Ectodermal cell (in vitro differentiated cells): ENCODE measurements at regions not wholly inside any gene's neighbourhood (a gene's known extent, or its start where the extent isn't known, plus 50 kb on each side); places are given as distances from the start of the nearest gene placed in this dataset.

Experiments used
- H3K27ac ChIP-seq: 2 replicates; pipeline ENCODE4 v1.7.0; 2013; ENCODE audit warnings: mild to moderate bottlenecking, low read depth, low read length; ENCODE audit not compliant: insufficient read depth, poor library complexity, severe bottlenecking
- H3K27me3 ChIP-seq: 2 replicates; pipeline ENCODE4 v1.7.0; 2013; ENCODE audit warnings: mild to moderate bottlenecking, low read length; ENCODE audit not compliant: insufficient read depth, control insufficient read depth, poor library complexity, severe bottlenecking
- H3K36me3 ChIP-seq: one replicate; pipeline ENCODE4 v1.7.0; 2013; ENCODE audit warnings: low read length; ENCODE audit not compliant: control insufficient read depth, insufficient read depth
- H3K4me1 ChIP-seq: one replicate; pipeline ENCODE4 v1.7.0; 2013; ENCODE audit warnings: low read length; ENCODE audit not compliant: control insufficient read depth, insufficient read depth
- H3K4me3 ChIP-seq: 2 replicates; pipeline ENCODE4 v1.7.0; 2013; ENCODE audit warnings: low read depth, low read length, control low read depth; ENCODE audit not compliant: insufficient read depth
- H3K9me3 ChIP-seq: 2 replicates; pipeline ENCODE4 v1.7.0; 2013; ENCODE audit warnings: mild to moderate bottlenecking, low read length, moderate library complexity; ENCODE audit not compliant: control insufficient read depth
- WGBS, 2 experiments: methylation state at CpG; one replicate each; pipeline ENCODE4 v1.1.7; 2013; ENCODE audit warnings: missing lambda C conversion rate in 2 of 2; 5-methylcytosine and 5-hydroxymethylcytosine counted together

DNA sequence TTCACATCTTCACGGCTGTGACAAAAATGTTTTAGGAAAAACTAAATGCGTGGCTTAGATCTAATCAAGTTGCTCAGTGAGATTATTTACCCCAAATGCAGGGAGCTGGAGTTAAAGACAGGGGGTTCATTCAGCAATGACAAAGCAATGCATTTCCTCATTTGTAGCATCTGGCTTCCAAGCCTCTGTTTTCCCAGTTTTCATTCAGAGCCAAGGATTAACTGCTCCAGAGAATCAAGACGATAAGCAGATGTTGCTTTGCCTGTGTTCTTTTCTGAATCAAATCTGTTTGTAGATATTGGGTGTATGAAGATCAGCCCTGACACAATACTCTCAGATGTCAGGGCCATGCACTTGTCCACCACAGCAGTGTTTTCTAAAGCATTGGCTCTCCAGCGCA is 147.4 kb upstream of the SIX2 start:
- Histone ChIP-seq H3K27ac (no peak overlapping the region), H3K36me3 (no peaks in the 10 kb centered on the region), H3K4me3 (no peak overlapping the region), H3K27me3 (no peaks in the 10 kb centered on the region), H3K9me3 (no peaks in the 10 kb centered on the region), H3K4me1 (no peaks in the 10 kb centered on the region)
- 80 to 82% methylated on average over 4 of the region's 4 CpGs for WGBS, 2 experiments

DNA sequence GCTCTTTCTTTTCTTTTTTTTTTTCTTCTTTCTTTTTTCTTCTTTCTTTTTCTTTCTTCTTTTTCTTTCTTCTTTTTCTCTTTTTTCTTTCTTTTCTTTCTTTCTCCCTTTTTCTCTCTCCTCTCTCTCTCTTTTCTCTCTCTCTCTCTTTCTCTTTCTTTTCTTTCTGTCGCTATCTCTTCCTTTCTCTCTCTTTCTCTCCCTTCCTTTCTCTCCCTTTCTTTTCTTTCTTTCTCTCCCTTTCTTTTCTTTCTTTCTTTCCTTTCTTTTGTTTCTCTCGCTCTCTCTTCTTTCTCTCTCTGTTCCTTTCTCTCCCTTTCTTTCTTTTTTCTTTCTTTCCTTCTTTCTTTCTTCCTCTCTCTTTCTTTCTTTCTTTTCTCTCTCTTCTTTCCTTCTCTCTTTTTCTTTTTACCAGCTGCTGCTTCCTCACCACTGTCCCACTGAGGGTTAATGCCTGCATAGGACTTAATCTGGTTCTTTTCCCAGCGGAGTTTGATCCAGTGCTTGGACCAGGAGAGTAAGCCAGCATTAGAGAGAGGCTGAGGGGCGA is 145.4 kb upstream of the SIX2 start:
- 88 to 89% methylated on average over 4 of the region's 4 CpGs for WGBS, 2 experiments
- Histone ChIP-seq H3K4me3 (no peak overlapping the region), H3K9me3 (no peaks in the 10 kb centered on the region), H3K27ac (no peak overlapping the region), H3K36me3 (no peaks in the 10 kb centered on the region), H3K27me3 (no peaks in the 10 kb centered on the region), H3K4me1 (no peaks in the 10 kb centered on the region)

DNA sequence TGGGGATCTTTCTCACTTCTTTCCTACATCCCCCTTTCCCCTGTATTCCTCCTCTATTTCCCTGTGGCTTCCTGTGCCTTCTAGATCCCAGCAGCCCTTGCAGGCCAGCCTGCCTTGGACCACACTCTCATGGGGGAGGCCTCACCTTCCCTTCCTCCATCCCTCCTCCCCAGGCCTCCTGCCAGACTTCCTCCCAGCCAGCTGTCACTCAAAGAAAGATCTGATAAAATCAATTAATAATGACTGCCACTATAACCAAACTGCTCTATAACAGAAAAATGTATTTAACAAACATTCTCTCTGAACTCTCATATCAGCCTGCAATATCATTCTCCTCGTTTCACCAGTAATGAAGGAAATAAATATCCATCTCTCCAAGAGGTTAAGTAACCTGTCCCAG is 144.9 kb upstream of the SIX2 start:
- no peak overlapping the region for H3K27ac ChIP-seq
- no peaks in the 10 kb centered on the region for H3K9me3 ChIP-seq
- no peaks in the 10 kb centered on the region for H3K36me3 ChIP-seq
- H3K4me1 ChIP-seq = no peaks in the 10 kb centered on the region
- 88 to 94% methylated on average over 1 of the region's 1 CpG for WGBS, 2 experiments
- H3K27me3 ChIP-seq = no peaks in the 10 kb centered on the region
- H3K4me3 ChIP-seq = no peak overlapping the region

DNA sequence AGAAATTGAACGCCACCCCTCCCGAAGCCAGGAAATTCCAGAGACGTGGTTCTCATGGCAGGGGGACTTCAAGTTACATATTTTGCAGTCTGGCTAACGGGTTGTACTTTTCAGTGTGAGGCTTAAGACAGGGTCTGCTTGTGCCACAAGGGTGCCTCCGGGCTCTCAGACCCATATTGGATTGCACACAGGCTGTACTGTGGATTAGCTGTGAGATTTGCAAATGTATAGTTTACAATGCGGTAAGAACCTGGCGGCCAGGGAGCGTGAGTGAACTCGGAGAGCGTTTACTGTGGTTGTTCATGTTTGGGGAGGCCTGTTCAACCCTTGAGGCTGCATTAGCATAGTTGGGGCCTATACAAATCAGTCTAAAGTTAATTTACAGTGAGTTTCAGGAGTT is 143.9 kb upstream of the SIX2 start:
- no peaks in the 10 kb centered on the region for H3K9me3 ChIP-seq
- WGBS, 2 experiments = 90 to 93% methylated on average over 10 of the region's 10 CpGs
- H3K27ac ChIP-seq = no peak overlapping the region
- H3K36me3 ChIP-seq = no peaks in the 10 kb centered on the region
- H3K4me3 ChIP-seq = no peak overlapping the region
- H3K4me1 ChIP-seq = no peaks in the 10 kb centered on the region
- no peaks in the 10 kb centered on the region for H3K27me3 ChIP-seq

DNA sequence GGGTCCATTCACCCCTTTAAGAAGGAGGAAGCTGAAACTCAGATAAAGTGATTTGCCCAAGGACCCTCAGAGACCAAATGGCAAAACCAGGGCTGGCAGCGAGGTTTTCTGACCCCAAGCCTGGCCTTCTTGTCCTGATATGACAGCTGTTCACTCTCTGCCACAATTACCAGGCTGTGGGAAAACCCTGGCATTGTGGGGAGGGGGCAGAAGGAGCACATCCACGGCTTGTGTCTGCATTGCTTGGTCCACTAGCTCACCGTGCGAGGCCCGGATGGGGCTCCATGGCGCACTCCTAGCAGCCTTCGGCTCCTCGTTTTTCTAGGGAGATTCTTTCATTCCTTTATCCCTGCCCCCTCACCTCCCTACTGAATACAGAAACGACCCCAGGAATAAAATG is 143.4 kb upstream of the SIX2 start:
- H3K27ac ChIP-seq = no peak overlapping the region
- no peaks in the 10 kb centered on the region for H3K9me3 ChIP-seq
- 87% methylated on average over 9 of the region's 9 CpGs for WGBS, 2 experiments
- no peaks in the 10 kb centered on the region for H3K36me3 ChIP-seq
- H3K4me3 ChIP-seq = no peak overlapping the region
- no peaks in the 10 kb centered on the region for H3K4me1 ChIP-seq
- H3K27me3 ChIP-seq = no peaks in the 10 kb centered on the region

DNA sequence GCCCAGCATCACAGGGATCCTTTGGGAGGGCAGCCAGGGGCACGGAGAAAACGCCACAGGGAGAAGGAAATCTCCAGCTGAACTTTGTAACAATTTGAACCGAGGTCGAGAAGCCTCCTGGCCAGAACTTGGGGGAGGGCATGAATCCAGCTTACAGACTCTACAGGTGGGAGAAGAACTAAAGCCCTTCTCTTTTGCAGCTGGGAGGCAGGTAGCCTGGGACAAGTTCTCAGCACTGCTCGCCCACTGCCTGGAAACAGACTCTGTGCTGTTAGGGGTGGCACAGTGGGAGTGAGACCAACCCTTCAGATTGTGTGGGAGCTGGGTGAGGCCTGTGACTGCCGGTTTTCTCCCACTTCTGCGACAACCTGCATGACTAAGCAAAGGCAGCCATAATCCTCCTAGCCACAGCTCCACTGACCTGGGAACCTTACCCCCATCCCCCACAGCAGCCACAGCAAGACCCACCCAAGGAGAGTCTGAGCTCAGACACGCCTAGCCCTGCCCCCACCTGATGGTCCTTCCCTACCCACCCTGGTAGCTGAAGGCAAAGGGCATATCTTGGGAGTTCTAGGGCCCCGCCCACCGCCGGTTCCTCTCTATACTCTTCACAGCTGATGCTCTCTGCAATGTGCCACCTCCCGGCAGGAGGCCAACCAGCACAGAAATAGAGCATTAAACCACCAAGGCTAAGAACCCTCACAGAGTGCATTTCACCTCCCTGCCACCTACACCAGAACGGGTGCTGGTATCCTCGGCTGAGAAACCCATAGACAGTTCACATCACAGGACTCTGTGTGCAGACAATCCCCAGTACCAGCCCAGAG is 136.0 kb upstream of the SIX2 start:
- Histone ChIP-seq H3K4me1 (peaks cover 4% of the 10 kb centered on the region), H3K9me3 (no peaks in the 10 kb centered on the region), H3K4me3 (no peak overlapping the region), H3K27ac (no peak overlapping the region), H3K27me3 (no peaks in the 10 kb centered on the region), H3K36me3 (no peaks in the 10 kb centered on the region)
- 84 to 85% methylated on average over 14 of the region's 14 CpGs for WGBS, 2 experiments

DNA sequence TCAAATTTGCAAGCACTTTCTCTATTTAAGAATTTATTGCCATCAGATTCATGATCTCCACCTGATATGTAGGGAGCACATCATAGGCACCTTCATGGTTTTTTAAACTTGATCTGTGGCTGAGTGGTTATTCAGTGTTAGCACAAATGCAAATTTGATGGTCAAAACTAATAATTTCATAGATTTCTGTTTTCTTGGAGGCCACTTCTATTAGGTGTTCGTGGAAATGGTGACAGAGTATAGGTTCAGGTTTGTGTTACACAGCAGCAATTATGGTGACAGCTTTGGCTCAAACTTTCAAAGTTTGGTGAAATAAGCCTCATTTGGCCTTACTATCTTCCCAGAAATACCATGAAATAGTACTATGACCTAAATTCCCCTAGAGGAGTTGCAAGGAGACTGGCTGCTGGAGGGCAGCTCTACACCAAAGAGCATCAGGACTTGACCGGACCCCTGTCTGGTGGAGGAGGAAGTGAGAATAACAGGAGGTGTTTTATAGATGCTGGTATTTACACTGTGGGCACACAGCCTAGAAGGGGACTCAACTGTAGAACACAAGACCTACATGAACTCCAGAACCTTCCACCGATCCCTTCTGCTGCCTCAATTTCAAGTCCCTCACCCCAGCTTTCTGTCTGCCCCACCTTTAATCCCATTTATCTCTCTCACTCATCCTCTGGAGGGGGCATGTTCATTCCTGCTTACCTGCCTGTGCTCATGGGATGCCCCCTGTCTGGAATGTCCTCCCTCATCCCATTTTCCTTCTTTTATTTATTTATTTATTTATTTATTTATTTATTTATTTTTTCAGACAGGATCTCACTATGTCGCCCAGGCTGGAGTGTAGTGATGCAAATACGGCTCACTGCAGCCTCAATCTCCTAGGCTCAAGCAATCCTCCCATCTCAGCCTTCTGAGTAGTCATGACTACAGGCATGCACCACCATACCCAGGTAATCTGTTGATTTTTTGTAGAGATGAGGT is 132.9 kb upstream of the SIX2 start:
- 95% methylated on average over 5 of the region's 5 CpGs for WGBS, 2 experiments
- Histone ChIP-seq H3K27ac (no peak overlapping the region), H3K4me1 (peaks cover 4% of the 10 kb centered on the region), H3K36me3 (no peaks in the 10 kb centered on the region), H3K9me3 (no peaks in the 10 kb centered on the region), H3K27me3 (no peaks in the 10 kb centered on the region), H3K4me3 (no peak overlapping the region)

DNA sequence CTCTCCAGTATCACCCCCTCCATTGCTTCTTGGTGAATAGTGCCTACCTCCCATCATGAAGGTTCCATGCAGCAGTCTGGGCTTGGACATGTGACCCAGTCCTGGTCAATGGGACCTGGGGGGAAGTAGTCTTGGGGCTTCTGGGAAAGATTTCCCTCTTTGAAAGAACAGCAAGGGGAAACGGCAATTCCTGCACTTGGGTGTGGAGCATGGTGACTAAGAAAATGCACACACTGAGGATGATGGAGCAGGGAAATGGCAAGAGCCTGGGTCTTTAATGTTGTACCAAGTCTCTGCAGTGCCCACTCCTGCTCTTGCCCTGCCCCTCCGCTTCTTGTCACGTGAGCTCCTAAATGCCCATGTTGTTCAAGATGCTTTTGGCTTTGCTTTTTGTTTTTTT is 131.4 kb upstream of the SIX2 start:
- Histone ChIP-seq H3K36me3 (no peaks in the 10 kb centered on the region), H3K4me1 (peaks cover 4% of the 10 kb centered on the region), H3K27ac (no peak overlapping the region), H3K27me3 (no peaks in the 10 kb centered on the region), H3K9me3 (no peaks in the 10 kb centered on the region), H3K4me3 (no peak overlapping the region)
- WGBS, 2 experiments = 91 to 97% methylated on average over 3 of the region's 3 CpGs

DNA sequence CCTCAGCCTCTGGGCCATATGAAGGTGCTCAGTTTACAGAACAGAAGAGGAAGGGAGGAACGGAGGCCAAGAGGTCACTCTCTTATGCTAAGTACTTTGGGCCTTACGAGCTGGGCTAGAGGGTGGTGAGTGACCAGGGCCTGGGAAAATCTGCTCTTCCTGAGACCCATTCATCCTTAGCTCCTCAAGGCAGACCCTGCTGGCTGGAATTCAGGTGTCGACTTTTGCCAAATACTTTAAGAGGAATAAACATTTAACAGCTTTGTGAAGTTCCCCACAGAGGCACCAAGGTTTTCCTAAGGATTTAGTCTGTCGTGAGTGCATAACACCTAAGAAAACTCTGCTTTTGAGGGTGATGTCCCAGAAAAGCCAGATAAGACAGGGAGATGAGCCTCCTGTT is 129.7 kb upstream of the SIX2 start:
- Histone ChIP-seq H3K9me3 (no peaks in the 10 kb centered on the region), H3K4me1 (no peaks in the 10 kb centered on the region), H3K36me3 (no peaks in the 10 kb centered on the region), H3K27me3 (no peaks in the 10 kb centered on the region), H3K27ac (no peak overlapping the region), H3K4me3 (no peak overlapping the region)
- 76 to 79% methylated on average over 4 of the region's 4 CpGs for WGBS, 2 experiments
